ENCODE measurements at regions not wholly inside any gene's neighbourhood (a gene's known extent, or its start where the extent isn't known, plus 50 kb on each side); places are given as distances from the start of the nearest gene placed in this dataset.

- DNase-seq (ENCODE audit: low read depth, low spot score), result peak; percentile 4
Observed at GRCh38 chr5:91885291-91886265, 502.5 kb upstream of the ARRDC3 start.

GRCh38 chr5:91884036-91884435 is 500.9 kb upstream of the ARRDC3 start:
- no peak for DNase-seq (ENCODE audit: low read depth, low spot score)

DNA sequence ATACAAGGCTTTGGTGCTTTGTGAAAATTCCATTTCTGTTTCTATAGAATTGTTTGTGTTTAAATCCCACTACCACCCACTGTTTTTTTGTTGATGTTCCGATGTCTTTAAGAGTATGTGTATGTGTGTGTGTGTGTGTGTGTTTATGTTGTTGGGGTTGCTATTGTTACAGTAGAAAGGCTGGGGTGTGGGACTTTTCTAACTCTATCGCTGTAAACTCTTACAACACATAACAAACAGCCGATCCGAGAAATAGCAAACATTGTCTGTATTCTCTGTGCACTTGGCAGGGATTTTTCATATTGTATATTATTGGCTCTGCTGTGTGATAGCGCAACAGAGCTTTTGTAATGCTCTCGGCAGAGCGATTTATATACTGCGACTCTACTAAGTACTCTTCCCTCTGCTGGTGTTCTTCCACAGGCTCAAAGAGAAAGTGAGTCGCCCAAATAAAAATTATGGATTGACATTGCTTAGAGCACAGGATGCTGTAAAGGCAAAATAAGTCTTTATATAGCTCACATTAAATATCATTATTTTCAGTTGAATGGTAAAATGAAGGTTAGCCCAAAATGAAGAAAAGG is 492.2 kb upstream of the ARRDC3 start:
- no peak for DNase-seq (ENCODE audit: low read depth, low spot score)

DNA sequence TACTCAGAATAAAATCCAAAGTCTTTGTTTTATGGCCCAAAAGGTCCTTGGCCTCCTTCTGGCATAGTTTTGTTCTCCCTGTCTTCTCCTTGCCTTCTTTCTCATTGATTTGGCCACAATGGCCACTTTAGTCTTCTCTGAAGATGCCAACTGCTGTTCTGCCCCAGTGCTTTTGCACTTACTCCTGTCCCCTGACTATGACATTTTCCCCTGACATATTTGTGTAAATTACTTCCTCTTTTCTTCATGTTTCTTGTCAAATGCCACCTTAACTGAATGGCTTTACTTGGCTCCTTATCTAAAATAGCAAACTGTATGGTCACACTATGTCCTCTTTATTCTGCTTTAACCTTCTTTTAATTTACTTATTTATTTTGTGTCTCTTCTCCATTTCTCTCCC is 484.7 kb upstream of the ARRDC3 start:
- no peak for DNase-seq (ENCODE audit: low read depth, low spot score)

- peak; percentile 49 for DNase-seq (ENCODE audit: low read depth, low spot score)
Observed at GRCh38 chr5:91865915-91866314, 482.8 kb upstream of the ARRDC3 start.

- no peak for DNase-seq (ENCODE audit: low read depth, low spot score)
Observed at GRCh38 chr5:91864962-91865361, 481.8 kb upstream of the ARRDC3 start.

GRCh38 chr5:91851670-91852069 is 468.6 kb upstream of the ARRDC3 start:
- DNase-seq (ENCODE audit: low read depth, low spot score), result no peak

- DNase-seq (ENCODE audit: low read depth, low spot score), result peak; percentile 41
Observed at GRCh38 chr5:91850031-91850430, 466.9 kb upstream of the ARRDC3 start.

- DNase-seq (ENCODE audit: low read depth, low spot score), result no peak
Observed at GRCh38 chr5:91849069-91849468, 466.0 kb upstream of the ARRDC3 start.

DNA sequence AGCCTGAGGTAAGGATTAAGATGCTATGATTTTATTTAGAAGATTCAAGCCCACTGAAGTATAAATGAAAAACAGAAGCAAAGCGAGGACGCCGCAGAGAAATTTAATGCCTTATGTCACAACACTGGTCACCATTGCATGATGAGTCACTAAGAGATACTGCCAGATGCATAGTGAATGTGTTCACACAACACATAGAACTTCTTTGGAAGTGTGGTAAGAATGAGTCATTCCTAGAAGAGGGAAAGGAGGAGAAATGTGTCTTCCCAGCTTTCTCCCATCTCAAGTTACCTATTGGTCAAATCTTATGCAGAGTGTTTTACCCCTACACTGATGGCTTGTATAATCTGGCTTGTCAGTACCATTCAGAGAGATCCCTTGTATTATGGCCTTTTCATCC is 465.3 kb upstream of the ARRDC3 start:
- DNase-seq (ENCODE audit: low read depth, low spot score), result peak; percentile 68

- no peak for DNase-seq (ENCODE audit: low read depth, low spot score)
Observed at GRCh38 chr5:91841423-91841822, 458.3 kb upstream of the ARRDC3 start.

- DNase-seq (ENCODE audit: low read depth, low spot score), result peak; percentile 19
Observed at GRCh38 chr5:91840412-91840811, 457.3 kb upstream of the ARRDC3 start.

DNA sequence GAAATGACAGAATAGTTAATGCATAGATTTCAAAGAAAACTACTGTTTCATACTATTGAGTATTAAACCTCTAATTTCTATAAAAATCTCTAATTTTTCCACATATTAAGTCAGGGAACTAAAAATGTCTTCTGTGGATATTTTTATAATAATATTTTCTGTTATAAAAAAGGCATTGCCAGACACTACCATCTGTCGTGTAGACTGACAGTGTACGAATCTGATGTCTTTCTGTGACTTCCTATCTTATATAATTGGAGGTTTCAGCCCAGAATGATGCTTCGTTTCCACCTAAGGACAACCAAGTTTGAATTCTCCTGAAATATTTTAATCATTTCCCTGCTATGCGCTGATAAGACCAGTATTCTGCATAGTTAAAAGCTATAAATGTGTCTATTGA is 456.6 kb upstream of the ARRDC3 start:
- no peak for DNase-seq (ENCODE audit: low read depth, low spot score)

GRCh38 chr5:91839233-91839632 is 456.1 kb upstream of the ARRDC3 start:
- no peak for DNase-seq (ENCODE audit: low read depth, low spot score)

DNA sequence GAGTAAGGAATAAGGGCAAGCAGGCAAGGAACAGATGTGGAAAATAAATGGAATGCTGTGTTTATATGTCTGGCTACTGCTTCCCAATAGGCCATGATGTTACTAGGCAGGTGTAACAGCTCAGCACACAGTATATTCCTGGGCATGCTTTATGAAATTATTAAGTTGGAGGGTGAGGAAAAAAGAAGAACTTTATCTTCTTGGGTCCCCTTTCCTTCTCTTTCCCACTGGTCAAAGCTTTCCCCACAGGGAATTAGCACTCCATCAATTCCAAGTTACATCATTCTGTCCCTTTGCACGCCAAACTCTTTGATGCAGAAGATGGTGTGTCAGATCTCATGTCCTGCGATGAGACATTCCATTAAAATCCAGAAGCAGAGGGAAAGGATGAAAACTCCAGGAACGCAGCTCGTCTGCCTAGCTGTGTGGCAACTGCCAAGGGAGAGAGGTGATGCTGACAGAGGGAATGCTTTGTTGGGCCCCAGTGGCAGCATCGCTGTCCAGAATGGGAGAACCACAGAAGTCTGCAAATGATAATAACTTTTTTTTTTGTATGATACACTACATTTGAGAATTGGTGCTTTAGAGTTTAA is 447.3 kb upstream of the ARRDC3 start:
- no peak for DNase-seq (ENCODE audit: low read depth, low spot score)

- no peak for DNase-seq (ENCODE audit: low read depth, low spot score)
Observed at GRCh38 chr5:91825618-91826017, 442.5 kb upstream of the ARRDC3 start.

- no peak for DNase-seq (ENCODE audit: low read depth, low spot score)
Observed at GRCh38 chr5:91824406-91824805, 441.3 kb upstream of the ARRDC3 start.

GRCh38 chr5:91820874-91821273 is 437.8 kb upstream of the ARRDC3 start:
- DNase-seq (ENCODE audit: low read depth, low spot score), result no peak

GRCh38 chr5:91816681-91817080 is 433.6 kb upstream of the ARRDC3 start:
- DNase-seq (ENCODE audit: low read depth, low spot score), result no peak

DNA sequence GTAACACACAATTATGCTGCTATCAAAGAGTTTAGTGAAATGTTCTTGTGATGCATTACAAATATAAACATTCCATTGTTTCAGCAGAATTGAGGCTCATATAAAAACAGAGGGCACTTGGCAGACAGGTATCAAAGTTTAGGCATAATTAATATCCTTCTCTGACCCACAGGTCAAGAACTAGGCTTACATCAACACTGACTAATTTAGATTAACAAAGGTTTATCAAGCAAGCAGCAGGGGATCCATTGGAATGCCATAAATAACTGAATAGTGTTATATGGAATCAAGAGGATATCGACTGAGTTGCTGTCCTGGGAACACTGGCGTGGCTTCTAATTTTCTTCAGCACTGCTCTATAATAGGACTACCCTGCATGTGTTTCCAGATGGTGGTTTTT is 414.5 kb upstream of the ARRDC3 start:
- peak; percentile 3 for DNase-seq (ENCODE audit: low read depth, low spot score)

DNA sequence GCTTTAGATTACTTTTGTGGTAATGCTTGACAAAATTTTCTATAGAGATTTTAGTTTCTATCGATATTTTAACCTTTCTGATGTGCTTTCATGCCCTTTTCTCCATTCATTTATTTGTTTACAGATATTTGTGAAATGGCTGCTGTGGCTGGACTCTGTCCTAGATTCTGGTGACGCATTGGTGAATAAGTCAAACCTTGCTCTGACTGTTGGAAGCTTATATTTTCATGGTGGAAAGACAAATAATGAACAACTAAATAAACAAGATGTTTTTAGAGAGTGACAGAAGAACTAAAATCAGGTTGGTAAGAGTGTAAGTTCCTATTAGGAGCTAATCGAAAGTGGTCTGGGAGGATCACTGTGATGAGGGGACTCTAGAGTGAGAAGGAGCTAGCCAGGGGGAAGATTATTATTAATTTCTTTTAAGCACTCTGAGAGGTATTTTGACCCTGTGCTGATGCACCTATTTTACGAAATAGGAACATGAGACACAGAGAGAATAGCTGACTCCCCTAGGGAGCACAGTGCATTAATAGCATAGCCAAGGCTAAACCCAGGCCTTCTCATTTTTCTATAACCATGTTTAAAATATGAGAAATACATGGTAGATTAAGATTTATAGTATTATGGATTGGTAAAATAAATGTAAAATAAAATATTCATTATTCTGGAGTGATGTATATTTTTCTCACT is 411.9 kb upstream of the ARRDC3 start:
- DNase-seq (ENCODE audit: low read depth, low spot score), result peak; percentile 15

- DNase-seq (ENCODE audit: low read depth, low spot score), result no peak
Observed at GRCh38 chr5:91794455-91794854, 411.3 kb upstream of the ARRDC3 start.
